ENCODE measurements at regions not wholly inside any gene's neighbourhood (a gene's known extent, or its start where the extent isn't known, plus 50 kb on each side); places are given as distances from the start of the nearest gene placed in this dataset.

DNA sequence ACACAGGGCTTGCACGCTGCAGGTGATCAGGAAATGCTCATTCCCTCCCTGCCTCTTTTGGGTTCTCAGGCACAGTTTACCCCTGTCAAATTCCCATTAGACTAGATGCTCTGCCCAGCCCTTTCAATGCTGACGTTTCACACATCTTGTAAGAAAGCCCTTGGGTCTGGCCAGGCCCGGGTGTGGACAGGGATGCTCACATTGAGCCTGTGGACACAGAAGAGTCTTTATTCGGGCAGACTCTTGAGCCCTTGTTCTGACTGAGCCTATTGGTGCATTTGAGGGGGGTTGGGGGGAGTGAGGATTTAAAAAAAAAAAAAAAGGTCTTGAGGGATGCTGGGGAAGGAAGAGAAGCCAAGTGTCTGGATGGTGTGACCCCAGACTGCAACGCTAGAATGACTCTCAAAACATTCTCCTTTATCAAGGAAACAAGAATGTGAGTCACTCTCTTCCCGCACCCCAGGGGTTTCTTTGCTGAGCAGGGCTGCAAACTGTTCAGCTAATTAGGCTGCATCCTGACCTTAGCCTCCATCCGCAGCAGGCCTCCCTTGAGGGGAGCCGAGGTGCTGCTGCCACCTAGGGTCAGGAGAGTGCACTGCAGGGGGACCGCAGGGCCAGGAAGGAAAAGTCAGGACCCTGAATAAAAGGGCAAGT lies 53.6 kb upstream of the TMEM72 start:
- H3K36me3 ChIP-seq (ENCODE audit: low read length): no peaks in the 10 kb centered on the region
- H4K20me1 ChIP-seq (ENCODE audit: low read depth, low read length): no peaks in the 10 kb centered on the region
- TF ChIP-seq, protein P1, sequence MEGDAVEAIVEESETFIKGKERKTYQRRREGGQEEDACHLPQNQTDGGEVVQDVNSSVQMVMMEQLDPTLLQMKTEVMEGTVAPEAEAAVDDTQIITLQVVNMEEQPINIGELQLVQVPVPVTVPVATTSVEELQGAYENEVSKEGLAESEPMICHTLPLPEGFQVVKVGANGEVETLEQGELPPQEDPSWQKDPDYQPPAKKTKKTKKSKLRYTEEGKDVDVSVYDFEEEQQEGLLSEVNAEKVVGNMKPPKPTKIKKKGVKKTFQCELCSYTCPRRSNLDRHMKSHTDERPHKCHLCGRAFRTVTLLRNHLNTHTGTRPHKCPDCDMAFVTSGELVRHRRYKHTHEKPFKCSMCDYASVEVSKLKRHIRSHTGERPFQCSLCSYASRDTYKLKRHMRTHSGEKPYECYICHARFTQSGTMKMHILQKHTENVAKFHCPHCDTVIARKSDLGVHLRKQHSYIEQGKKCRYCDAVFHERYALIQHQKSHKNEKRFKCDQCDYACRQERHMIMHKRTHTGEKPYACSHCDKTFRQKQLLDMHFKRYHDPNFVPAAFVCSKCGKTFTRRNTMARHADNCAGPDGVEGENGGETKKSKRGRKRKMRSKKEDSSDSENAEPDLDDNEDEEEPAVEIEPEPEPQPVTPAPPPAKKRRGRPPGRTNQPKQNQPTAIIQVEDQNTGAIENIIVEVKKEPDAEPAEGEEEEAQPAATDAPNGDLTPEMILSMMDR (IDR thresholded peaks at IDR 0.05; ENCODE audit: insufficient read depth, low read length, poor library complexity, severe bottlenecking): peak; percentile 95
- no peak for TF ChIP-seq EZH2phosphoT487 (conservative IDR thresholded peaks at IDR 0.05; ENCODE audit: low read length)
- no peaks in the 10 kb centered on the region for H3K27me3 ChIP-seq (ENCODE audit: low read length)
- H3K9ac ChIP-seq (ENCODE audit: low read length): no peak overlapping the region
- H3K9me2 ChIP-seq (replicated peaks; ENCODE audit: insufficient read depth, low read length): no peaks in the 10 kb centered on the region
- no peak overlapping the region for H3K4me3 ChIP-seq (ENCODE audit: insufficient read depth, low read length, poor library complexity, severe bottlenecking)
- H3K79me2 ChIP-seq (ENCODE audit: insufficient read depth, low read length): no peaks in the 10 kb centered on the region
- H3K4me2 ChIP-seq (ENCODE audit: low read depth, low read length, poor library complexity, severe bottlenecking): no peak overlapping the region
- no peak overlapping the region for H3K27ac ChIP-seq (ENCODE audit: low read depth, low read length)
- H3F3A ChIP-seq (ENCODE audit: insufficient read depth): no peaks in the 10 kb centered on the region
- no peak overlapping the region for H2AFZ ChIP-seq (ENCODE audit: low read depth, low read length, severe bottlenecking)
- H3K9me3 ChIP-seq (ENCODE audit: insufficient read depth, low read length): no peaks in the 10 kb centered on the region

DNA sequence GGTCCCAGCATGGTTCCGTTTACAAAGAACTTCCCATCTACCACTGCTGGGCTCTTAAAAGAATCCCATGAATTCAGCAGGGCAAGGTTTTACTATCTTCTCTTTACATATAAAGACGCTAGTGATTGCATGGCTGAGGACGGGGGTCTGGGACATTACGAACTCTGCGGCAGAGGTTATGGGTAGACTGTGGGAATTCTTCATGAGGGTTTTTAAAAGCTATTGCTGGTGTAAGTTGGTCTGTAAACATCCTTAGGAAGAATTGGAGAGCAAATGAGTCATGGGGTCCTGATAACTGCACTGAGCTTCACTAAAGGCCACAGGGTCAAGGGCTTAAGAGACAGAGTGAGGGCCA lies 53.1 kb upstream of the TMEM72 start:
- H3K27me3 ChIP-seq (ENCODE audit: low read length): no peaks in the 10 kb centered on the region
- no peak overlapping the region for H3K27ac ChIP-seq (ENCODE audit: low read depth, low read length)
- H3K9me3 ChIP-seq (ENCODE audit: insufficient read depth, low read length): no peaks in the 10 kb centered on the region
- no peaks in the 10 kb centered on the region for H3F3A ChIP-seq (ENCODE audit: insufficient read depth)
- no peaks in the 10 kb centered on the region for H4K20me1 ChIP-seq (ENCODE audit: low read depth, low read length)
- no peak overlapping the region for H3K4me3 ChIP-seq (ENCODE audit: insufficient read depth, low read length, poor library complexity, severe bottlenecking)
- TF ChIP-seq, protein P1 (IDR thresholded peaks at IDR 0.05; ENCODE audit: insufficient read depth, low read length, poor library complexity, severe bottlenecking): peak; percentile 13
- no peak for TF ChIP-seq EZH2phosphoT487 (conservative IDR thresholded peaks at IDR 0.05; ENCODE audit: low read length)
- no peak overlapping the region for H3K4me2 ChIP-seq (ENCODE audit: low read depth, low read length, poor library complexity, severe bottlenecking)
- no peak overlapping the region for H2AFZ ChIP-seq (ENCODE audit: low read depth, low read length, severe bottlenecking)
- H3K9ac ChIP-seq (ENCODE audit: low read length): no peak overlapping the region
- H3K9me2 ChIP-seq (replicated peaks; ENCODE audit: insufficient read depth, low read length): no peaks in the 10 kb centered on the region
- no peaks in the 10 kb centered on the region for H3K79me2 ChIP-seq (ENCODE audit: insufficient read depth, low read length)
- H3K36me3 ChIP-seq (ENCODE audit: low read length): no peaks in the 10 kb centered on the region

DNA sequence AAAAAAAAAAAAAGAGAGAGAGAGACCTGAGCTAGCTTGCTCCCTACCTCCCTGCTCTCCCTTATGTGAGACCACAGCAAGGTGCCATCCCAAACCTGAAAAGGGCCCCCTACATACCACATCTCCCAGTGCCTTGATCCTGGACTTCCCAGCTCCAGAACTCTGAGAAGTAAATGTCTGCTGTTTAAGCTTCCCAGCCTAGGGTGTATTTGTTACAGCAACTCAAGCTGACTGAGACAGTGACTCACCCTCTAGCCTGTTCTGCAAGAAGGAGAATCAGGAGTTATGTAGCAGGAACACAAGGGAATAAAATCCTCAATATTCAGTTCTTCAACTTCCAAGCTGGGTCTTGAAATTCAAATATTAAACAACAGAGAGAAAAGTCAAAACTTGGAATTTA lies 52.1 kb upstream of the TMEM72 start:
- H3K9ac ChIP-seq (ENCODE audit: low read length): no peak overlapping the region
- TF ChIP-seq EZH2phosphoT487 (conservative IDR thresholded peaks at IDR 0.05; ENCODE audit: low read length): no peak
- TF ChIP-seq, protein P1 (IDR thresholded peaks at IDR 0.05; ENCODE audit: insufficient read depth, low read length, poor library complexity, severe bottlenecking): no peak
- no peak overlapping the region for H2AFZ ChIP-seq (ENCODE audit: low read depth, low read length, severe bottlenecking)

More for the DNA sequence above, 52.1 kb upstream of the TMEM72 start:
- H3K4me2 ChIP-seq (ENCODE audit: low read depth, low read length, poor library complexity, severe bottlenecking): no peak overlapping the region
- no peak overlapping the region for H3K27ac ChIP-seq (ENCODE audit: low read depth, low read length)
- no peaks in the 10 kb centered on the region for H3K79me2 ChIP-seq (ENCODE audit: insufficient read depth, low read length)
- no peaks in the 10 kb centered on the region for H3F3A ChIP-seq (ENCODE audit: insufficient read depth)
- H3K27me3 ChIP-seq (ENCODE audit: low read length): no peaks in the 10 kb centered on the region
- H3K9me2 ChIP-seq (replicated peaks; ENCODE audit: insufficient read depth, low read length): no peaks in the 10 kb centered on the region
- H3K36me3 ChIP-seq (ENCODE audit: low read length): no peaks in the 10 kb centered on the region
- H4K20me1 ChIP-seq (ENCODE audit: low read depth, low read length): no peaks in the 10 kb centered on the region
- H3K4me3 ChIP-seq (ENCODE audit: insufficient read depth, low read length, poor library complexity, severe bottlenecking): no peak overlapping the region
- H3K9me3 ChIP-seq (ENCODE audit: insufficient read depth, low read length): no peaks in the 10 kb centered on the region
